ENCODE measurements at regions not wholly inside any gene's neighbourhood (a gene's known extent, or its start where the extent isn't known, plus 50 kb on each side); places are given as distances from the start of the nearest gene placed in this dataset.

DNA sequence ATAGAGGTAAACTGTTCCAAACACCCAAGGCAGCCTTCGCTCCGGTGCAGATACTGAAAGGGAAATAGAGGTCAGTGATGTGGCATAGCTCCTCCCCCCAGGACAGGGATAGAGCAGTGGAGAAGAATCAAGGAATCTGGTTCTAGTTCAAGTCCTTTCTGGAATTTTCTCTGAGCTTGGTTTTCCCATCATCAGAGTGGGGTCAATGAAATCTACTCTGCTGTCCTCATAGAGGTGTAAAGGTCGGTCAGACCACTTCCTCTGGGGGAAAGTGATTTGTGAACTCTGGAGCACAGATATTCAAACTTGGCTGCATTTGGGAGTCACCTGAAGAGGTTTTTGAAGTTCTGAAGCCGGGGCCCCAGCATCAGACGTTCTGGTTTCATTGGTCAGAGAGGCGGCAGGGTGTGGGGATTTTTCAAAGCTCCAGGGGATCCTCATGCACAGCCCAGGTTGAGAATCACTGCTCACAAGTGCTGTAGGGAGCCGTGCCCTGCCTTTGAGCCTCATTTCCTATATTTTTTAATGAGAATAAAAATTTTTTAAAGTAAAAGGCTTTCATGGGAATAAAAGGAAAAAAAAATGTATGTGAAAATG is 105.7 kb upstream of the RAD23B start:
- TF ChIP-seq, protein P1, sequence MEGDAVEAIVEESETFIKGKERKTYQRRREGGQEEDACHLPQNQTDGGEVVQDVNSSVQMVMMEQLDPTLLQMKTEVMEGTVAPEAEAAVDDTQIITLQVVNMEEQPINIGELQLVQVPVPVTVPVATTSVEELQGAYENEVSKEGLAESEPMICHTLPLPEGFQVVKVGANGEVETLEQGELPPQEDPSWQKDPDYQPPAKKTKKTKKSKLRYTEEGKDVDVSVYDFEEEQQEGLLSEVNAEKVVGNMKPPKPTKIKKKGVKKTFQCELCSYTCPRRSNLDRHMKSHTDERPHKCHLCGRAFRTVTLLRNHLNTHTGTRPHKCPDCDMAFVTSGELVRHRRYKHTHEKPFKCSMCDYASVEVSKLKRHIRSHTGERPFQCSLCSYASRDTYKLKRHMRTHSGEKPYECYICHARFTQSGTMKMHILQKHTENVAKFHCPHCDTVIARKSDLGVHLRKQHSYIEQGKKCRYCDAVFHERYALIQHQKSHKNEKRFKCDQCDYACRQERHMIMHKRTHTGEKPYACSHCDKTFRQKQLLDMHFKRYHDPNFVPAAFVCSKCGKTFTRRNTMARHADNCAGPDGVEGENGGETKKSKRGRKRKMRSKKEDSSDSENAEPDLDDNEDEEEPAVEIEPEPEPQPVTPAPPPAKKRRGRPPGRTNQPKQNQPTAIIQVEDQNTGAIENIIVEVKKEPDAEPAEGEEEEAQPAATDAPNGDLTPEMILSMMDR (IDR thresholded peaks at IDR 0.05; ENCODE audit: insufficient read depth, low read length, poor library complexity, severe bottlenecking): no peak
- Histone ChIP-seq H3K27me3 (replicated peaks; ENCODE audit: control insufficient read depth, insufficient read depth, low read length) (no peaks in the 10 kb centered on the region), H3K36me3 (ENCODE audit: control insufficient read depth, insufficient read depth, low read length) (no peaks in the 10 kb centered on the region), H3K4me3 (replicated peaks; ENCODE audit: low read depth, low read length) (no peak overlapping the region)
- no peak for DNase-seq (ENCODE audit: extremely low read depth, insufficient read length)

DNA sequence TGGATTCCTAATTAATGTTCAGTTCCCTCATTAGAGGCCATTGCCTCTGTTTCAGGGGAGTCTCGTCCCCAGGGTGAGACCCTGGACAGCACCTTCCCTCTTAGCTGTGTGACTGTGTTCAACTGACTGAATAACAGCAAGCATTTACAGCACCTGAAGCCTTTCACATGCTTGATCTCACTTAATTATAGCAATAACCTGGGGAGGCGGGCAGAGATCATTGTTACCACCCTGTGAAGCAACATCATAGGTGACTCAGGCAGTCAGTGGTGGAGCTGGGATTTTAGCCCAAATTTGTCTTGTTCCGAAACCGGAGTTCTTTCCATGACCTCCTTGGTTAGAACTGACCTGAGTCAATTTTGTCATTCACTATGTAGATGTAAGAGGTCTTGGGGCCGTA is 105.2 kb upstream of the RAD23B start:
- Histone ChIP-seq H3K4me3 (replicated peaks; ENCODE audit: low read depth, low read length) (no peak overlapping the region), H3K27me3 (replicated peaks; ENCODE audit: control insufficient read depth, insufficient read depth, low read length) (no peaks in the 10 kb centered on the region), H3K36me3 (ENCODE audit: control insufficient read depth, insufficient read depth, low read length) (no peaks in the 10 kb centered on the region)
- DNase-seq (ENCODE audit: extremely low read depth, insufficient read length): no peak
- TF ChIP-seq, protein P1 (IDR thresholded peaks at IDR 0.05; ENCODE audit: insufficient read depth, low read length, poor library complexity, severe bottlenecking): no peak

DNA sequence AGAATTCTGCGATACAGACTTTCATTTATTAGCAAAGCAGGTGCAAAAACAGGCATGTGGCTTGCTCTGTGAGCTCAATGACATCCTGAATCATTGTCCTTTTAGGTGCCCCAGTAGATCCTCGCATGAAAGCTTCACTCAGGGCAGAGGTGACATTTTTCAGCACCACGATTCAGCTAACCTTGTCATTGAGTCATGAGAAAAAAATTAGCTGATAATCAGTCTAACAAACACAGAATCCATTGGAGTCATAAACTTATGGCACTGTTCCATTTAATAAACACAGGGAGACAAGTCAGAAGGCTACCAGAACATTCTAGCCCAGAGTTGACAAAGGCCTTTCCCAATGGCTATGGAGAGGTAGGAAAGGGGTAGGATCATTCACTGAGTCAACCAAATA is 104.8 kb upstream of the RAD23B start:
- no peak for DNase-seq (ENCODE audit: extremely low read depth, insufficient read length)

DNA sequence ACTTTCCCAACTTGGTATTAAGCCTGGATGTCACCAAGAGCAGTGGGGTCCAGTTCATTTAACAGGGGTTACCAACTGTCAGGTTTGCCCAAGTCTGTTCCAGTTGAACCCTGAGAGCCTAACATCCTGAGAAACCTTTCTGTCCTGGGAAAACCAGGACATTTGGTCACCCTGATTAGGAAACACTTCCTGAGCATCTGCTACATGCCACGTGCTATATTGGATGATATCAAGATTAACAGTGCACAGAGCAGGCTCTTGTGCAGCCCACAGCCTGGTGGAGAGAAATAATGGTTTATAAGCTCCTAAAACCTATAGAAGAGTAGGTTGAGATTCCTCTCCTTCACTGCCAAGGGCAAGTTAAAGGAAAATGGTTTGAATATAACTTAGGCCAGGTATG is 102.9 kb upstream of the RAD23B start:
- TF ChIP-seq, protein P1 (IDR thresholded peaks at IDR 0.05; ENCODE audit: insufficient read depth, low read length, poor library complexity, severe bottlenecking): no peak
- H3K4me3 ChIP-seq (replicated peaks; ENCODE audit: low read depth, low read length): no peak overlapping the region

More for the DNA sequence above, 104.8 kb upstream of the RAD23B start:
- Histone ChIP-seq H3K36me3 (ENCODE audit: control insufficient read depth, insufficient read depth, low read length) (no peaks in the 10 kb centered on the region), H3K4me3 (replicated peaks; ENCODE audit: low read depth, low read length) (no peak overlapping the region), H3K27me3 (replicated peaks; ENCODE audit: control insufficient read depth, insufficient read depth, low read length) (no peaks in the 10 kb centered on the region)
- TF ChIP-seq, protein P1 (IDR thresholded peaks at IDR 0.05; ENCODE audit: insufficient read depth, low read length, poor library complexity, severe bottlenecking): no peak

DNA sequence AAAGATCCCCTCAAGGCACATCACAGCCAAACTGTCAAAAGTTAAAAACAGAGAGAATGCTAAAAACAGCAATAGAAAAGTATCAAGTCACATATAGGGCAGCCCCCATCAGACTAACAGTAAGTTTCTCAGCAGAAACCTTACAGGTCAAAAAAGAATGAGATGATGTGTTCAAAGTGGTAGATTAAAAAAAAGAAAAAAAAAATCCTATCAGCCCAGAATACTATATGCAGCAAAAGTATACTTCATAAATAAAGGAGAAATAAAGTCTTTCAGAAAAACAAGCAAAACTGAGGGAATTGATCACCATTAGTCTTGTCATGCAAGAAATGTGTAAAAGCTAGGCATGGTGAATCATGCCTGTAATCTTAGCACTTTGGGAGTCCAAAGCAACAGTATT is 99.9 kb upstream of the RAD23B start:
- no peak overlapping the region for H3K4me3 ChIP-seq (replicated peaks; ENCODE audit: low read depth, low read length)
- TF ChIP-seq, protein P1 (IDR thresholded peaks at IDR 0.05; ENCODE audit: insufficient read depth, low read length, poor library complexity, severe bottlenecking): no peak
- DNase-seq (ENCODE audit: extremely low read depth, insufficient read length): no peak
- H3K36me3 ChIP-seq (ENCODE audit: control insufficient read depth, insufficient read depth, low read length): no peaks in the 10 kb centered on the region
- H3K27me3 ChIP-seq (replicated peaks; ENCODE audit: control insufficient read depth, insufficient read depth, low read length): no peaks in the 10 kb centered on the region

More for the DNA sequence above, 102.9 kb upstream of the RAD23B start:
- no peak for DNase-seq (ENCODE audit: extremely low read depth, insufficient read length)
- Histone ChIP-seq H3K36me3 (ENCODE audit: control insufficient read depth, insufficient read depth, low read length) (no peaks in the 10 kb centered on the region), H3K27me3 (replicated peaks; ENCODE audit: control insufficient read depth, insufficient read depth, low read length) (no peaks in the 10 kb centered on the region)

DNA sequence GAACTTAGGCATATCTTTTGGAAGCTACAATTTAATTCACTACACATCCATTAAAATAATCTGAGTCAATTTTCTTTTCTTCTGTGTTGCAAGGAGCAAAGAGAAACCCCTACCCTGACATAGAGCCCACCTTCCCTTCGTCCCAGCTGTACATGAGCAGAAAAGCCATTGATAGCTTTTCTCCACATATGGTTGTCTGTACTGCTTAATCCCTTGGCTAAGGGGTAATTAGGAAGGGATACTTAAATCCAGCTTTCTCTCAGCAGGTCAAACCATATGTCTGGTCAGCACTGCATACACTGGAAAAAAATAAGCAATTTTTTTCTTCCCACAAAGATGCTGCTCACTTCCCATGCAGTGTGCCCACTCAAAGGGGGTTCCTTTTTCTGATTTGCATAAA is 94.7 kb upstream of the RAD23B start:
- no peak for DNase-seq (ENCODE audit: extremely low read depth, insufficient read length)
- TF ChIP-seq, protein P1 (IDR thresholded peaks at IDR 0.05; ENCODE audit: insufficient read depth, low read length, poor library complexity, severe bottlenecking): no peak
- Histone ChIP-seq H3K4me3 (replicated peaks; ENCODE audit: low read depth, low read length) (no peak overlapping the region), H3K36me3 (ENCODE audit: control insufficient read depth, insufficient read depth, low read length) (no peaks in the 10 kb centered on the region), H3K27me3 (replicated peaks; ENCODE audit: control insufficient read depth, insufficient read depth, low read length) (no peaks in the 10 kb centered on the region)
